Ovary (tissue), 7 donors: ENCODE measurements at regions not wholly inside any gene's neighbourhood (a gene's known extent, or its start where the extent isn't known, plus 50 kb on each side); places are given as distances from the start of the nearest gene placed in this dataset.

Experiments used
- DNase-seq, 5 donors: peaks; one replicate each; pipeline ENCODE4 v3.0.0-alpha.2; 2019 to 2020
- H3K27ac ChIP-seq, 2 donors: fragments of 200-600 bp; one replicate each; pipeline versions ENCODE4 v1.5.1 to v1.8.0; 2019 to 2022
- H3K27me3 ChIP-seq: fragments of 200-600 bp; one replicate; pipeline ENCODE4 v1.8.0; 2022
- H3K36me3 ChIP-seq: fragments of 200-600 bp; sonication (generic); one replicate; pipeline ENCODE4 v1.5.1; 2019
- H3K4me1 ChIP-seq: one replicate; pipeline ENCODE4 v1.8.1; 2013; ENCODE audit warnings: mild to moderate bottlenecking, moderate library complexity; ENCODE audit not compliant: insufficient read depth
- H3K4me3 ChIP-seq: fragments of 200-600 bp; sonication (generic); one replicate; pipeline ENCODE4 v1.5.1; 2017
- H3K9me3 ChIP-seq, 2 donors: fragments of 200-600 bp in 1 of 2; sonication (generic) in 1 of 2; one replicate each; pipeline versions ENCODE4 v1.5.1 to v1.8.1; 2013 to 2019; ENCODE audit warnings: mild to moderate bottlenecking in 1 of 2, moderate library complexity in 1 of 2
- EP300 ChIP-seq: sonication (generic); formaldehyde crosslinking; IDR thresholded peaks from one replicate; pipeline ENCODE4 v1.6.1; 2017; ENCODE audit warnings: antibody characterized with exemption
- POLR2A ChIP-seq: fragments of 450-650 bp; IDR thresholded peaks from one replicate; pipeline ENCODE4 v1.6.1; 2017; ENCODE audit warnings: antibody characterized with exemption, mild to moderate bottlenecking, moderate library complexity
- WGBS, 3 donors: extraction: QIAGEN DNeasy Blood & Tissue Kit in 1 of 3; methylation state at CpG; one replicate each; pipeline versions ENCODE4 v1.1.5 to v1.1.7; 2013 to 2017; 5-methylcytosine and 5-hydroxymethylcytosine counted together
- intact Hi-C, 4 donors: fragments of 100-400 bp; cut with DNase I; formaldehyde crosslinking; loops; one replicate each; pipeline versions ENCODE4 v1.11.0 to v1.15.1; 2022 to 2023
- TF ChIP-seq, protein P1 (sequence below), 3 donors: fragments of 450-650 bp in 2 of 3; fragments of 200-600 bp in 1 of 3; IDR thresholded peaks; one replicate each; pipeline versions ENCODE4 v1.5.1 to v1.8.0; 2016 to 2022; ENCODE audit warnings: antibody characterized with exemption in 3 of 3, mild to moderate bottlenecking in 1 of 3
- donor health status: DM: no; HTN: no; CAD: no; lungs with moderate emphysema.
- donor health status: DM: no; HTN: no; CAD: no.
- donor health status: Bipolar disorder and iron deficiency.
- donor health status: DM: no; HTN: no; CAD: no.
- donor health status: DM: yes; HTN: yes; CAD: no.

DNA sequence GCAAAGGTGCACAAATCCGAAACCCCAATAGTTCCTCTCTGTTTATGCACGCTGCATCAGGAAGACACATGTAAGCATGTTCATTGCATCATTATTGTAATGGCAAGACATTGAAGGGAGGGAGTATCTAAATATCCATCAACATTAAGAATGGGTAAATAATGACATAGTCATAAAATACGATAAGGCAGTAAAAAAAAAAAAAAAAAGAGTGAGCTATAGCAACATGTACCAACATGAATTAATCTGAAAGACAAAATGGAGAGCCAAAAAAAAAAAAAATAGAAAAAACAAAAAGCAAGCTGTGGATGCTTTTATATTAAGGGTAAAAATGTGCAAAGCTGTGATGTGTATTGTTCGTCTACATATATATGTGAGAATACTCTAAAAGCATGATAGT, 70.2 kb upstream of the ABLIM1 start:
- Histone ChIP-seq H3K4me1 (no peaks in the 10 kb centered on the region), H3K36me3 (no peaks in the 10 kb centered on the region), H3K27me3 (no peaks in the 10 kb centered on the region), H3K4me3 (no peak overlapping the region), H3K9me3 (no peaks in the 10 kb centered on the region), H3K27ac (no peak overlapping the region)
- no peak for DNase-seq
- TF ChIP-seq, protein P1, sequence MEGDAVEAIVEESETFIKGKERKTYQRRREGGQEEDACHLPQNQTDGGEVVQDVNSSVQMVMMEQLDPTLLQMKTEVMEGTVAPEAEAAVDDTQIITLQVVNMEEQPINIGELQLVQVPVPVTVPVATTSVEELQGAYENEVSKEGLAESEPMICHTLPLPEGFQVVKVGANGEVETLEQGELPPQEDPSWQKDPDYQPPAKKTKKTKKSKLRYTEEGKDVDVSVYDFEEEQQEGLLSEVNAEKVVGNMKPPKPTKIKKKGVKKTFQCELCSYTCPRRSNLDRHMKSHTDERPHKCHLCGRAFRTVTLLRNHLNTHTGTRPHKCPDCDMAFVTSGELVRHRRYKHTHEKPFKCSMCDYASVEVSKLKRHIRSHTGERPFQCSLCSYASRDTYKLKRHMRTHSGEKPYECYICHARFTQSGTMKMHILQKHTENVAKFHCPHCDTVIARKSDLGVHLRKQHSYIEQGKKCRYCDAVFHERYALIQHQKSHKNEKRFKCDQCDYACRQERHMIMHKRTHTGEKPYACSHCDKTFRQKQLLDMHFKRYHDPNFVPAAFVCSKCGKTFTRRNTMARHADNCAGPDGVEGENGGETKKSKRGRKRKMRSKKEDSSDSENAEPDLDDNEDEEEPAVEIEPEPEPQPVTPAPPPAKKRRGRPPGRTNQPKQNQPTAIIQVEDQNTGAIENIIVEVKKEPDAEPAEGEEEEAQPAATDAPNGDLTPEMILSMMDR (IDR thresholded peaks at IDR 0.05): no peak
- TF ChIP-seq EP300 (no peak), POLR2A (no peak)
- 92 to 97% (median 95%) methylated on average over 4 of the region's 4 CpGs for WGBS, 3 donors
- intact Hi-C loops: no loop called here

DNA sequence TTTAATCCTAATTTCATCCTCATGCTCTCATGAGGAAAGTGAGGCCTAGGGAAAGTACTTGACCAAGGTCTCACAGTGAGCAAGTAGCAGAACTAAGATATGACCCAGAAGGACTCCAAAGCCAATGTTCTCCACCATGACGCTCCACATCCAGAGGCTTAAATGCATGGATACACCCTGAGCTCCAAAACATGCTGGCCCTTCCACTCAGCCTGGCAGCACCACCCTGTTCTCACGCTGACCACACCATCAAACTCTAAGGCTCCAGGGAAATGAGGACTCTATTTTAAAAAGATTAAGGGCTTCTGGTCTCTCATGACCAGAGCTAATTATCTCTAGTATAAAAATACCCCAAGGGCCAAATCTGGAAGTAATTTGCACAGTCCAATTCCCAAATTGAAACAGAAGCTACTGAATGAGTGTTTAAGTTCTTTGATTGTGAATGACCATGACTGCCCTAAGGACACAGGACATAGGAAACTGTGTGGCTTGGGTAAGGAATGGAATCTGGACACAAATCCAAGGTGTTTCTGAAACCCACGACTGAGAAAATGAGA, 71.1 kb upstream of the ABLIM1 start:
- TF ChIP-seq, protein P1 (IDR thresholded peaks at IDR 0.05): no peak
- TF ChIP-seq EP300 (no peak), POLR2A (no peak)
- WGBS, 3 donors: 79 to 91% (median 86%) methylated on average over 3 of the region's 3 CpGs
- intact Hi-C loops: no loop called here
- H3K4me3 ChIP-seq: no peak overlapping the region
- no peaks in the 10 kb centered on the region for H3K4me1 ChIP-seq
- no peak for DNase-seq
- no peaks in the 10 kb centered on the region for H3K36me3 ChIP-seq
- no peaks in the 10 kb centered on the region for H3K27me3 ChIP-seq
- no peaks in the 10 kb centered on the region for H3K9me3 ChIP-seq
- no peak overlapping the region for H3K27ac ChIP-seq

GRCh38 chr10:114730291-114730690, 72.2 kb upstream of the ABLIM1 start:
- WGBS, 3 donors: 92 to 95% (median 93%) methylated on average over 6 of the region's 6 CpGs
- H3K9me3 ChIP-seq: no peaks in the 10 kb centered on the region
- H3K4me3 ChIP-seq: no peak overlapping the region
- TF ChIP-seq EP300 (no peak), POLR2A (no peak)
- TF ChIP-seq, protein P1 (IDR thresholded peaks at IDR 0.05): no peak
- H3K4me1 ChIP-seq: no peaks in the 10 kb centered on the region
- no peaks in the 10 kb centered on the region for H3K27me3 ChIP-seq
- no peak overlapping the region for H3K27ac ChIP-seq
- DNase-seq: no peak
- intact Hi-C loops: no loop called here
- no peaks in the 10 kb centered on the region for H3K36me3 ChIP-seq

- no peak overlapping the region for H3K27ac ChIP-seq
- H3K27me3 ChIP-seq: no peaks in the 10 kb centered on the region
- TF ChIP-seq POLR2A: no peak
- no peak for TF ChIP-seq EP300
- TF ChIP-seq, protein P1 (IDR thresholded peaks at IDR 0.05): no peak
- no peaks in the 10 kb centered on the region for H3K36me3 ChIP-seq
- intact Hi-C loops: no loop called here
- H3K4me3 ChIP-seq: no peak overlapping the region
- H3K9me3 ChIP-seq: no peaks in the 10 kb centered on the region
- no peak for DNase-seq
- no peaks in the 10 kb centered on the region for H3K4me1 ChIP-seq
- 92 to 100% (median 95%) methylated on average over 1 of the region's 1 CpG for WGBS, 3 donors
Measured at GRCh38 chr10:114732931-114733330, 74.9 kb upstream of the ABLIM1 start.
